GM06990 (cell line): ENCODE measurements at regions not wholly inside any gene's neighbourhood (a gene's known extent, or its start where the extent isn't known, plus 50 kb on each side); places are given as distances from the start of the nearest gene placed in this dataset.

ENCODE experiments used
- DNase-seq: peaks from one replicate; pipeline ENCODE4 v3.0.0-alpha.2; 2011; ENCODE audit not compliant: insufficient read length; ENCODE audit errors: extremely low read depth
- H3K27me3 ChIP-seq: replicated peaks from 2 replicates; pipeline ENCODE4 v1.6.0; 2011; ENCODE audit warnings: low read length; ENCODE audit not compliant: control insufficient read depth, insufficient read depth
- H3K36me3 ChIP-seq: 2 replicates; pipeline ENCODE4 v1.5.1; 2011; ENCODE audit warnings: low read length; ENCODE audit not compliant: control insufficient read depth, insufficient read depth
- H3K4me3 ChIP-seq: replicated peaks from 2 replicates; pipeline ENCODE4 v1.5.1; 2011; ENCODE audit warnings: low read depth, mild to moderate bottlenecking, control low read depth, low read length
- TF ChIP-seq, protein P1 (sequence below): IDR thresholded peaks from 2 replicates; pipeline ENCODE4 v1.5.1; 2011; ENCODE audit warnings: low read length, control low read depth, mild to moderate bottlenecking, inconsistent platforms; ENCODE audit not compliant: insufficient read depth, poor library complexity, severe bottlenecking

DNA sequence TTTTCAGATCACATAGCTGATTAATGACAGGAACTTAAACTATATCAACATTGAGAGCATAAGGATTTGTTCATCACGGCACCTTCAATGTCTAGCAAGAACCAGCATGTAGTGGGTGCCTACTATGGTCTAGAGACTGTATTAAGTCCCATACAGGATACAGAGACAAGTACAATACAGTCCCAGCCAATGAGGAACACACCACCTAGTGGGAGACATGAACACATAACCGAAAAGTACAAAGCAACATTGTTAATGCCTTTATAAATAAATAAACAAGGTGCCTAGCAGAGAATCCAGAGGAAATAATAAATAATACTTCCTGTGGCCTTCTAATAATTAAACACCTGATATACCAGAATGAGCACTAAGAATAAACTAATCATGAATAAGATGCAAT is 87.7 kb upstream of the OPCML start:
- DNase-seq, result no peak
- no peaks in the 10 kb centered on the region; the same call in 1 of the 2 replicates for H3K27me3 ChIP-seq
- TF ChIP-seq, protein P1, sequence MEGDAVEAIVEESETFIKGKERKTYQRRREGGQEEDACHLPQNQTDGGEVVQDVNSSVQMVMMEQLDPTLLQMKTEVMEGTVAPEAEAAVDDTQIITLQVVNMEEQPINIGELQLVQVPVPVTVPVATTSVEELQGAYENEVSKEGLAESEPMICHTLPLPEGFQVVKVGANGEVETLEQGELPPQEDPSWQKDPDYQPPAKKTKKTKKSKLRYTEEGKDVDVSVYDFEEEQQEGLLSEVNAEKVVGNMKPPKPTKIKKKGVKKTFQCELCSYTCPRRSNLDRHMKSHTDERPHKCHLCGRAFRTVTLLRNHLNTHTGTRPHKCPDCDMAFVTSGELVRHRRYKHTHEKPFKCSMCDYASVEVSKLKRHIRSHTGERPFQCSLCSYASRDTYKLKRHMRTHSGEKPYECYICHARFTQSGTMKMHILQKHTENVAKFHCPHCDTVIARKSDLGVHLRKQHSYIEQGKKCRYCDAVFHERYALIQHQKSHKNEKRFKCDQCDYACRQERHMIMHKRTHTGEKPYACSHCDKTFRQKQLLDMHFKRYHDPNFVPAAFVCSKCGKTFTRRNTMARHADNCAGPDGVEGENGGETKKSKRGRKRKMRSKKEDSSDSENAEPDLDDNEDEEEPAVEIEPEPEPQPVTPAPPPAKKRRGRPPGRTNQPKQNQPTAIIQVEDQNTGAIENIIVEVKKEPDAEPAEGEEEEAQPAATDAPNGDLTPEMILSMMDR, result peak; percentile 50
- H3K36me3 ChIP-seq, result no peaks in the 10 kb centered on the region
- H3K4me3 ChIP-seq, result no peak overlapping the region

DNA sequence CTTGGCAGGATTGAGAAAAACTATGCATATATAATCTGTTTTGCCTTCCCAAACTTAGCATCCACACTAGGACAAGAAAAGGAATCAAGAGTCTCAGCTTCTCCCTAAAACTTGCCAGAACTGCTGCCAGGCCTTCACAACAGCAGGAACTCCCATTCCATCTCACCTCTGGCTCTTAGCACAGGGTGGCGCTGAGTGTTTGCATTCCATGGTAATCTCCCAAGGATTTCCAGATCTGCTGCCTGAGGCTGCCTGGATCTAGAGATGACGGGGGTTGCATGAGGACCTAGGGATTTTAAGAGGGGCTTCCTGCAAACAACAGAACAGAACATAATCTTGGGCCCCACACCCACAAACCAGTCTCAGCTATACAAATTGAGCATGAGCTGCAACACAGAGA is 87.1 kb upstream of the OPCML start:
- TF ChIP-seq, protein P1, result no peak
- no peaks in the 10 kb centered on the region for H3K36me3 ChIP-seq
- no peaks in the 10 kb centered on the region; the same call in 1 of the 2 replicates for H3K27me3 ChIP-seq
- H3K4me3 ChIP-seq, result no peak overlapping the region
- no peak for DNase-seq

DNA sequence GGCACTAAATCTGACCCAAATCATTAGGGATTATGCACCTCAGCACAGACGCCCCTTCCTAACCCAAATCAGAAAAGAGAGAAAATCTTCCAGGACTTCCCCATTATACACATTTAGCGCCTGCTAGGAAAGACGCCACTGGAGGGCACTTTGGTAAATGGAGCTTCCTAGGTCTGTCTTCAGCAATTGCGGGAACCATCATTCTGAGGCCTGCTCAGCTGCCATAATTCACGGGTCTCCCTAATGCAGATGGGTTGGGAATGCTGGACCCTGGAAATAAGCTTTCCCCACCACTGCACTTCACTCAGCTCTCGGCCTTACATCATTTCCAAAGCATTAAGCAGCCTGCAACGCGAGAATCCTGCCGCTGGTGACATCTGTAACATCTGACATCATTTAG is 86.2 kb upstream of the OPCML start:
- Histone ChIP-seq H3K27me3 (no peaks in the 10 kb centered on the region; the same call in 1 of the 2 replicates), H3K36me3 (no peaks in the 10 kb centered on the region), H3K4me3 (no peak overlapping the region)
- TF ChIP-seq, protein P1, result no peak
- DNase-seq, result no peak

DNA sequence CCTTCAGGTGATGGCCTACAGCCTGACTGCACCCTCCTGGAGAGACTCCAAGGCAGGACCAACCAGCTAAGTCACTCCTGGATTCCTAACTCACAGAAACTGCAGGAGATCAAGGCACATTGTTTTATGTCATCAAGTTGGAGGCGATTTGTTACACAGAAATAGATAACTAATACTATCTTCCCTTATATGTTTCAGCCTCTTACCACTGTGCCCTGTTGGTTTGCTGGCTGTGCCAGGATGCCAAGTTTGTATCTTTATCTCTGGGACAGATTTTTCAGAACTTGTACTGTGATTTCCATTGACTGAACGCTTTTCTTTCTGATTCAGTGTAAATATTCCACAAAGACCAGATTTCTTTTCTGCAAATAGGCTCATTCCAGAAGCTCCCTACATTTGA is 76.2 kb upstream of the OPCML start:
- DNase-seq, result no peak
- TF ChIP-seq, protein P1, result no peak
- H3K27me3 ChIP-seq, result no peaks in the 10 kb centered on the region
- H3K36me3 ChIP-seq, result no peaks in the 10 kb centered on the region
- H3K4me3 ChIP-seq, result no peak overlapping the region

DNA sequence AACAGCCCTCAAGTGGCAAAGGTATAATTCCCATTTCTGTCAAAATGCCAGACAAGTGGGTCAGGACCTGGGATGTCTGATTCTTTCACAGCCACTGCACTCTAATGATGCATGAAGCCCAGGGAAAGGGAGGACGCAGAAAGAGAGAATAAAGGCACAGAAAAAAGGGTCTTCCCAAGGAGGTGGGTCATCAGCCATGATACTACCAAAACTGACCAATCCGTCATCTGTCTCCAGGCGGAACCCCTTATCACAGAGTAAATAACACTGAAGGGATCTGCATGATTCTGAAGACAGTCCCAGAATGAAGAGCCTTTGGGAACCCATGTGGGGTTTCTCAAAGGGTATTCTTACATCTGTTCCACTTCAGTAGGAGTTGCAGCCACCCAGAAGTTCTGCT is 73.8 kb upstream of the OPCML start:
- DNase-seq, result no peak
- TF ChIP-seq, protein P1, result no peak
- H3K36me3 ChIP-seq, result no peaks in the 10 kb centered on the region
- H3K4me3 ChIP-seq, result no peak overlapping the region
- H3K27me3 ChIP-seq, result no peaks in the 10 kb centered on the region

DNA sequence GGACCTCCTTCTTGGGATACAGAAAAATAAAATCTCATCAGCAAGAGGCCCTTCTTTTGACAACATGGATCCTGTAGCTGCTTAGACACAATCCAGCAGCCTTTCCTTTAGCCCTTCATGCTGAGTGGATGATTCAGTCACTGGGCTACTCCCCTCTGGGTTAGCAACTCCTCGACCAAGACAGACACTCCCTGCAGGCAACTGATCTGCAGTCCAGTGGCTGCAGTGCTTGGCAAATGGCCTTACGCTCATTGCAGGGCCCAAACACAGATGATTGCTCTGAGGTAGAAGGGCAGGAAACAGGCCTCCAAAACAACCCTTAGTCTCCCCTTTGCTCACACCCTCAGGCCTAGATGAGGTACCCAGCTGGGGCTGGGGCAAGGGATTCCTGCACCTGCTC is 73.2 kb upstream of the OPCML start:
- Histone ChIP-seq H3K27me3 (no peaks in the 10 kb centered on the region), H3K4me3 (no peak overlapping the region), H3K36me3 (no peaks in the 10 kb centered on the region)
- no peak for DNase-seq
- TF ChIP-seq, protein P1, result no peak
